ENCODE measurements at regions not wholly inside any gene's neighbourhood (a gene's known extent, or its start where the extent isn't known, plus 50 kb on each side); places are given as distances from the start of the nearest gene placed in this dataset.

GRCh38 chr12:68420225-68421010 lies 88.3 kb upstream of the MDM1 start (continued):
- TF ChIP-seq EGR1 (IDR thresholded peaks at IDR 0.05; ENCODE audit: low read depth) (no peak), POLR2AphosphoS5 (IDR thresholded peaks at IDR 0.05; ENCODE audit: low read depth, low read length) (no peak), EZH2 (IDR thresholded peaks at IDR 0.05) (no peak), CBX3 (IDR thresholded peaks at IDR 0.05; ENCODE audit: low read depth) (no peak), RAD21 (IDR thresholded peaks at IDR 0.05; ENCODE audit: low read depth) (no peak), ZFX (IDR thresholded peaks at IDR 0.05) (no peak), JUND (IDR thresholded peaks at IDR 0.05) (no peak), CEBPB (IDR thresholded peaks at IDR 0.05; ENCODE audit: low read depth) (no peak)
- TF ChIP-seq, protein P1, sequence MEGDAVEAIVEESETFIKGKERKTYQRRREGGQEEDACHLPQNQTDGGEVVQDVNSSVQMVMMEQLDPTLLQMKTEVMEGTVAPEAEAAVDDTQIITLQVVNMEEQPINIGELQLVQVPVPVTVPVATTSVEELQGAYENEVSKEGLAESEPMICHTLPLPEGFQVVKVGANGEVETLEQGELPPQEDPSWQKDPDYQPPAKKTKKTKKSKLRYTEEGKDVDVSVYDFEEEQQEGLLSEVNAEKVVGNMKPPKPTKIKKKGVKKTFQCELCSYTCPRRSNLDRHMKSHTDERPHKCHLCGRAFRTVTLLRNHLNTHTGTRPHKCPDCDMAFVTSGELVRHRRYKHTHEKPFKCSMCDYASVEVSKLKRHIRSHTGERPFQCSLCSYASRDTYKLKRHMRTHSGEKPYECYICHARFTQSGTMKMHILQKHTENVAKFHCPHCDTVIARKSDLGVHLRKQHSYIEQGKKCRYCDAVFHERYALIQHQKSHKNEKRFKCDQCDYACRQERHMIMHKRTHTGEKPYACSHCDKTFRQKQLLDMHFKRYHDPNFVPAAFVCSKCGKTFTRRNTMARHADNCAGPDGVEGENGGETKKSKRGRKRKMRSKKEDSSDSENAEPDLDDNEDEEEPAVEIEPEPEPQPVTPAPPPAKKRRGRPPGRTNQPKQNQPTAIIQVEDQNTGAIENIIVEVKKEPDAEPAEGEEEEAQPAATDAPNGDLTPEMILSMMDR (IDR thresholded peaks at IDR 0.05 in 2 of 3, conservative IDR thresholded peaks at IDR 0.05 in 1 of 3; ENCODE audit: borderline replicate concordance in 1 of 3, insufficient read depth in 1 of 3, low read depth in 2 of 3, low read length in 2 of 3) = no peak
- TF ChIP-seq, protein P2, sequence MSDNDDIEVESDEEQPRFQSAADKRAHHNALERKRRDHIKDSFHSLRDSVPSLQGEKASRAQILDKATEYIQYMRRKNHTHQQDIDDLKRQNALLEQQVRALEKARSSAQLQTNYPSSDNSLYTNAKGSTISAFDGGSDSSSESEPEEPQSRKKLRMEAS (IDR thresholded peaks at IDR 0.05) = no peak

GRCh38 chr12:68422159-68422558 lies 90.0 kb upstream of the MDM1 start:
- H3K4me1 ChIP-seq (ENCODE audit: control insufficient read depth in 1 of 2, insufficient read depth in 2 of 2, low read length in 2 of 2) = no peaks in the 10 kb centered on the region
- no peaks in the 10 kb centered on the region for H3K9me2 ChIP-seq (ENCODE audit: insufficient read depth)
- ChIA-PET POLR2A (no interaction called here), RAD21 (ENCODE audit: low non-redundant PET in 1 of 2, low total read pairs in 2 of 2, uncharacterized antibody in 2 of 2, unreplicated experiment in 2 of 2) (no interaction called here), CTCF (no interaction called here)
- no peak overlapping the region for H3K4me3 ChIP-seq (replicated peaks in 1 of 2; ENCODE audit: low read depth in 1 of 2, low read length in 2 of 2)
- H2AFZ ChIP-seq (ENCODE audit: low read depth, low read length, poor library complexity, severe bottlenecking) = no peak overlapping the region
- H3K27ac ChIP-seq (ENCODE audit: low read depth, low read length) = no peak overlapping the region
- DNase-seq (ENCODE audit: low read depth, low spot score) (no peak), ATAC-seq (no peak)
- intact Hi-C loops (cut with micrococcal nuclease) = no loop called here
- no peaks in the 10 kb centered on the region for H3K27me3 ChIP-seq (ENCODE audit: insufficient read depth, low read length)
- H3K79me2 ChIP-seq (ENCODE audit: insufficient read depth, low read length) = no peaks in the 10 kb centered on the region
- H3K9ac ChIP-seq (ENCODE audit: low read length) = no peak overlapping the region
- BruUV-seq (replicated peaks) = no TSS peak
- TF ChIP-seq ATF3 (IDR thresholded peaks at IDR 0.05) = no peak
- TF ChIP-seq, protein P3, sequence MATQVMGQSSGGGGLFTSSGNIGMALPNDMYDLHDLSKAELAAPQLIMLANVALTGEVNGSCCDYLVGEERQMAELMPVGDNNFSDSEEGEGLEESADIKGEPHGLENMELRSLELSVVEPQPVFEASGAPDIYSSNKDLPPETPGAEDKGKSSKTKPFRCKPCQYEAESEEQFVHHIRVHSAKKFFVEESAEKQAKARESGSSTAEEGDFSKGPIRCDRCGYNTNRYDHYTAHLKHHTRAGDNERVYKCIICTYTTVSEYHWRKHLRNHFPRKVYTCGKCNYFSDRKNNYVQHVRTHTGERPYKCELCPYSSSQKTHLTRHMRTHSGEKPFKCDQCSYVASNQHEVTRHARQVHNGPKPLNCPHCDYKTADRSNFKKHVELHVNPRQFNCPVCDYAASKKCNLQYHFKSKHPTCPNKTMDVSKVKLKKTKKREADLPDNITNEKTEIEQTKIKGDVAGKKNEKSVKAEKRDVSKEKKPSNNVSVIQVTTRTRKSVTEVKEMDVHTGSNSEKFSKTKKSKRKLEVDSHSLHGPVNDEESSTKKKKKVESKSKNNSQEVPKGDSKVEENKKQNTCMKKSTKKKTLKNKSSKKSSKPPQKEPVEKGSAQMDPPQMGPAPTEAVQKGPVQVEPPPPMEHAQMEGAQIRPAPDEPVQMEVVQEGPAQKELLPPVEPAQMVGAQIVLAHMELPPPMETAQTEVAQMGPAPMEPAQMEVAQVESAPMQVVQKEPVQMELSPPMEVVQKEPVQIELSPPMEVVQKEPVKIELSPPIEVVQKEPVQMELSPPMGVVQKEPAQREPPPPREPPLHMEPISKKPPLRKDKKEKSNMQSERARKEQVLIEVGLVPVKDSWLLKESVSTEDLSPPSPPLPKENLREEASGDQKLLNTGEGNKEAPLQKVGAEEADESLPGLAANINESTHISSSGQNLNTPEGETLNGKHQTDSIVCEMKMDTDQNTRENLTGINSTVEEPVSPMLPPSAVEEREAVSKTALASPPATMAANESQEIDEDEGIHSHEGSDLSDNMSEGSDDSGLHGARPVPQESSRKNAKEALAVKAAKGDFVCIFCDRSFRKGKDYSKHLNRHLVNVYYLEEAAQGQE (IDR thresholded peaks at IDR 0.05; ENCODE audit: low read depth) = no peak
- no peak for TF ChIP-seq JUND (IDR thresholded peaks at IDR 0.05)
- TF ChIP-seq, protein P2 (IDR thresholded peaks at IDR 0.05) = no peak
- no peak for TF ChIP-seq ZNF274 (IDR thresholded peaks at IDR 0.05; ENCODE audit: low read depth, low read length)
- no peak for TF ChIP-seq RAD21 (IDR thresholded peaks at IDR 0.05; ENCODE audit: low read depth)
- no peak for TF ChIP-seq CEBPB (IDR thresholded peaks at IDR 0.05; ENCODE audit: low read depth)
- TF ChIP-seq ZFX (IDR thresholded peaks at IDR 0.05) = no peak
- TF ChIP-seq, protein P1 (IDR thresholded peaks at IDR 0.05 in 2 of 3, conservative IDR thresholded peaks at IDR 0.05 in 1 of 3; ENCODE audit: borderline replicate concordance in 1 of 3, insufficient read depth in 1 of 3, low read depth in 2 of 3, low read length in 2 of 3) = no peak
- H3K4me2 ChIP-seq (ENCODE audit: low read length) = no peak overlapping the region
- H3K36me3 ChIP-seq (ENCODE audit: control insufficient read depth in 1 of 2, insufficient read depth in 2 of 2, low read length in 2 of 2) = no peaks in the 10 kb centered on the region
- H3K9me3 ChIP-seq (ENCODE audit: control insufficient read depth in 1 of 2, insufficient read depth in 1 of 2, low read depth in 1 of 2, low read length in 2 of 2) = no peaks in the 10 kb centered on the region
- no peaks in the 10 kb centered on the region for H4K20me1 ChIP-seq (ENCODE audit: insufficient read depth)
